ENCODE measurements at regions not wholly inside any gene's neighbourhood (a gene's known extent, or its start where the extent isn't known, plus 50 kb on each side); places are given as distances from the start of the nearest gene placed in this dataset.

DNA sequence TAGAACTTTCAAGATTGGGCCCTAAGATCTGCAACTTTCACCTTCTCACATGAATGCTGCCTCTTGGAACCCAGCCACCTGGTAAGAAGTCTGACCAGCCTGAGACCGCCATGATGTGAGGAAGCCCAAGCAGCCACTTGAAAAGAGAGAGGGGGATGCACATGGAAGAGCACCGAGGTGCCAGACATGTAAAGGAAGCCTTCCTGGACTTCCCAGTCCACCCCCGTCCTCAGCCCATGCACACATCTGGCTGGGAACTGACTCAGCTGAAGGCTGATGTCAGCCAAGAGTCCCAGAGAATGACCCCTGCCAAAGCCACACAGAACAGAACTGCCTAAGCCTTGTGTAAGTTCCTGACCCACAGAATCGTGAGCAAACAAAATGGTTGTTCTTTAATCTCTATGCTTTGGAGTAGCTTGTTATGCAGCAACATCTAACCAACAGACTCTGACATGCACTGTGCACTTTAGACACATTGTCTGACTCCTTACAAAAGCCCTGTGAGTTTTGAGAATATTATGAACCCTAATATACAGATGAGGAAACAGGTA lies 86.7 kb downstream of the RMI2 start (continued):
- TF ChIP-seq, protein P1, sequence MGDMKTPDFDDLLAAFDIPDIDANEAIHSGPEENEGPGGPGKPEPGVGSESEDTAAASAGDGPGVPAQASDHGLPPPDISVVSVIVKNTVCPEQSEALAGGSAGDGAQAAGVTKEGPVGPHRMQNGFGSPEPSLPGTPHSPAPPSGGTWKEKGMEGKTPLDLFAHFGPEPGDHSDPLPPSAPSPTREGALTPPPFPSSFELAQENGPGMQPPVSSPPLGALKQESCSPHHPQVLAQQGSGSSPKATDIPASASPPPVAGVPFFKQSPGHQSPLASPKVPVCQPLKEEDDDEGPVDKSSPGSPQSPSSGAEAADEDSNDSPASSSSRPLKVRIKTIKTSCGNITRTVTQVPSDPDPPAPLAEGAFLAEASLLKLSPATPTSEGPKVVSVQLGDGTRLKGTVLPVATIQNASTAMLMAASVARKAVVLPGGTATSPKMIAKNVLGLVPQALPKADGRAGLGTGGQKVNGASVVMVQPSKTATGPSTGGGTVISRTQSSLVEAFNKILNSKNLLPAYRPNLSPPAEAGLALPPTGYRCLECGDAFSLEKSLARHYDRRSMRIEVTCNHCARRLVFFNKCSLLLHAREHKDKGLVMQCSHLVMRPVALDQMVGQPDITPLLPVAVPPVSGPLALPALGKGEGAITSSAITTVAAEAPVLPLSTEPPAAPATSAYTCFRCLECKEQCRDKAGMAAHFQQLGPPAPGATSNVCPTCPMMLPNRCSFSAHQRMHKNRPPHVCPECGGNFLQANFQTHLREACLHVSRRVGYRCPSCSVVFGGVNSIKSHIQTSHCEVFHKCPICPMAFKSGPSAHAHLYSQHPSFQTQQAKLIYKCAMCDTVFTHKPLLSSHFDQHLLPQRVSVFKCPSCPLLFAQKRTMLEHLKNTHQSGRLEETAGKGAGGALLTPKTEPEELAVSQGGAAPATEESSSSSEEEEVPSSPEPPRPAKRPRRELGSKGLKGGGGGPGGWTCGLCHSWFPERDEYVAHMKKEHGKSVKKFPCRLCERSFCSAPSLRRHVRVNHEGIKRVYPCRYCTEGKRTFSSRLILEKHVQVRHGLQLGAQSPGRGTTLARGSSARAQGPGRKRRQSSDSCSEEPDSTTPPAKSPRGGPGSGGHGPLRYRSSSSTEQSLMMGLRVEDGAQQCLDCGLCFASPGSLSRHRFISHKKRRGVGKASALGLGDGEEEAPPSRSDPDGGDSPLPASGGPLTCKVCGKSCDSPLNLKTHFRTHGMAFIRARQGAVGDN (CRISPR knock-in tag; IDR thresholded peaks at IDR 0.05): no peak
- TF ChIP-seq YY1 (IDR thresholded peaks at IDR 0.05; ENCODE audit: insufficient read depth, insufficient replicate concordance, low read depth, low read length): peak; percentile 66
- TF ChIP-seq GTF2F1 (IDR thresholded peaks at IDR 0.05; ENCODE audit: low read length): no peak
- TF ChIP-seq, protein P2, sequence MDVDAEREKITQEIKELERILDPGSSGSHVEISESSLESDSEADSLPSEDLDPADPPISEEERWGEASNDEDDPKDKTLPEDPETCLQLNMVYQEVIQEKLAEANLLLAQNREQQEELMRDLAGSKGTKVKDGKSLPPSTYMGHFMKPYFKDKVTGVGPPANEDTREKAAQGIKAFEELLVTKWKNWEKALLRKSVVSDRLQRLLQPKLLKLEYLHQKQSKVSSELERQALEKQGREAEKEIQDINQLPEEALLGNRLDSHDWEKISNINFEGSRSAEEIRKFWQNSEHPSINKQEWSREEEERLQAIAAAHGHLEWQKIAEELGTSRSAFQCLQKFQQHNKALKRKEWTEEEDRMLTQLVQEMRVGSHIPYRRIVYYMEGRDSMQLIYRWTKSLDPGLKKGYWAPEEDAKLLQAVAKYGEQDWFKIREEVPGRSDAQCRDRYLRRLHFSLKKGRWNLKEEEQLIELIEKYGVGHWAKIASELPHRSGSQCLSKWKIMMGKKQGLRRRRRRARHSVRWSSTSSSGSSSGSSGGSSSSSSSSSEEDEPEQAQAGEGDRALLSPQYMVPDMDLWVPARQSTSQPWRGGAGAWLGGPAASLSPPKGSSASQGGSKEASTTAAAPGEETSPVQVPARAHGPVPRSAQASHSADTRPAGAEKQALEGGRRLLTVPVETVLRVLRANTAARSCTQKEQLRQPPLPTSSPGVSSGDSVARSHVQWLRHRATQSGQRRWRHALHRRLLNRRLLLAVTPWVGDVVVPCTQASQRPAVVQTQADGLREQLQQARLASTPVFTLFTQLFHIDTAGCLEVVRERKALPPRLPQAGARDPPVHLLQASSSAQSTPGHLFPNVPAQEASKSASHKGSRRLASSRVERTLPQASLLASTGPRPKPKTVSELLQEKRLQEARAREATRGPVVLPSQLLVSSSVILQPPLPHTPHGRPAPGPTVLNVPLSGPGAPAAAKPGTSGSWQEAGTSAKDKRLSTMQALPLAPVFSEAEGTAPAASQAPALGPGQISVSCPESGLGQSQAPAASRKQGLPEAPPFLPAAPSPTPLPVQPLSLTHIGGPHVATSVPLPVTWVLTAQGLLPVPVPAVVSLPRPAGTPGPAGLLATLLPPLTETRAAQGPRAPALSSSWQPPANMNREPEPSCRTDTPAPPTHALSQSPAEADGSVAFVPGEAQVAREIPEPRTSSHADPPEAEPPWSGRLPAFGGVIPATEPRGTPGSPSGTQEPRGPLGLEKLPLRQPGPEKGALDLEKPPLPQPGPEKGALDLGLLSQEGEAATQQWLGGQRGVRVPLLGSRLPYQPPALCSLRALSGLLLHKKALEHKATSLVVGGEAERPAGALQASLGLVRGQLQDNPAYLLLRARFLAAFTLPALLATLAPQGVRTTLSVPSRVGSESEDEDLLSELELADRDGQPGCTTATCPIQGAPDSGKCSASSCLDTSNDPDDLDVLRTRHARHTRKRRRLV (CRISPR knock-in tag; IDR thresholded peaks at IDR 0.05): no peak
- no peak for TF ChIP-seq SP140L (CRISPR knock-in tag; IDR thresholded peaks at IDR 0.05; ENCODE audit: borderline replicate concordance)
- TF ChIP-seq NFYC (CRISPR knock-in tag; IDR thresholded peaks at IDR 0.05): no peak
- TF ChIP-seq XRCC5 (optimal IDR thresholded peaks at IDR 0.05; ENCODE audit: low read length): peak; percentile 56
- TF ChIP-seq, protein P3, sequence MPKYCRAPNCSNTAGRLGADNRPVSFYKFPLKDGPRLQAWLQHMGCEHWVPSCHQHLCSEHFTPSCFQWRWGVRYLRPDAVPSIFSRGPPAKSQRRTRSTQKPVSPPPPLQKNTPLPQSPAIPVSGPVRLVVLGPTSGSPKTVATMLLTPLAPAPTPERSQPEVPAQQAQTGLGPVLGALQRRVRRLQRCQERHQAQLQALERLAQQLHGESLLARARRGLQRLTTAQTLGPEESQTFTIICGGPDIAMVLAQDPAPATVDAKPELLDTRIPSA (CRISPR knock-in tag; IDR thresholded peaks at IDR 0.05; ENCODE audit: borderline replicate concordance): no peak
- TF ChIP-seq, protein P4, sequence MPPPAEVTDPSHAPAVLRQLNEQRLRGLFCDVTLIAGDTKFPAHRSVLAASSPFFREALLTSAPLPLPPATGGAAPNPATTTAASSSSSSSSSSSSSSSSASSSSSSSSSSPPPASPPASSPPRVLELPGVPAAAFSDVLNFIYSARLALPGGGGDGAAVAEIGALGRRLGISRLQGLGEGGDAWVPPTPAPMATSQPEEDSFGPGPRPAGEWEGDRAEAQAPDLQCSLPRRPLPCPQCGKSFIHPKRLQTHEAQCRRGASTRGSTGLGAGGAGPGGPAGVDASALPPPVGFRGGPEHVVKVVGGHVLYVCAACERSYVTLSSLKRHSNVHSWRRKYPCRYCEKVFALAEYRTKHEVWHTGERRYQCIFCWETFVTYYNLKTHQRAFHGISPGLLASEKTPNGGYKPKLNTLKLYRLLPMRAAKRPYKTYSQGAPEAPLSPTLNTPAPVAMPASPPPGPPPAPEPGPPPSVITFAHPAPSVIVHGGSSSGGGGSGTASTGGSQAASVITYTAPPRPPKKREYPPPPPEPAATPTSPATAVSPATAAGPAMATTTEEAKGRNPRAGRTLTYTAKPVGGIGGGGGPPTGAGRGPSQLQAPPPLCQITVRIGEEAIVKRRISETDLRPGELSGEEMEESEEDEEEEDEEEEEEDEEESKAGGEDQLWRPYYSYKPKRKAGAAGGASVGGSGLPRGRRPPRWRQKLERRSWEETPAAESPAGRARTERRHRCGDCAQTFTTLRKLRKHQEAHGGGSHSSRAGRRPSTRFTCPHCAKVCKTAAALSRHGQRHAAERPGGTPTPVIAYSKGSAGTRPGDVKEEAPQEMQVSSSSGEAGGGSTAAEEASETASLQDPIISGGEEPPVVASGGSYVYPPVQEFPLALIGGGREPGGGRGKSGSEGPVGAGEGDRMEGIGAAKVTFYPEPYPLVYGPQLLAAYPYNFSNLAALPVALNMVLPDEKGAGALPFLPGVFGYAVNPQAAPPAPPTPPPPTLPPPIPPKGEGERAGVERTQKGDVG (CRISPR knock-in tag; IDR thresholded peaks at IDR 0.05; ENCODE audit: borderline replicate concordance): no peak
- TF ChIP-seq CEBPB (IDR thresholded peaks at IDR 0.05; ENCODE audit: borderline replicate concordance, low read depth, low read length): peak; percentile 48; the same call in 1 of the 2 replicates
- TF ChIP-seq, protein P5, sequence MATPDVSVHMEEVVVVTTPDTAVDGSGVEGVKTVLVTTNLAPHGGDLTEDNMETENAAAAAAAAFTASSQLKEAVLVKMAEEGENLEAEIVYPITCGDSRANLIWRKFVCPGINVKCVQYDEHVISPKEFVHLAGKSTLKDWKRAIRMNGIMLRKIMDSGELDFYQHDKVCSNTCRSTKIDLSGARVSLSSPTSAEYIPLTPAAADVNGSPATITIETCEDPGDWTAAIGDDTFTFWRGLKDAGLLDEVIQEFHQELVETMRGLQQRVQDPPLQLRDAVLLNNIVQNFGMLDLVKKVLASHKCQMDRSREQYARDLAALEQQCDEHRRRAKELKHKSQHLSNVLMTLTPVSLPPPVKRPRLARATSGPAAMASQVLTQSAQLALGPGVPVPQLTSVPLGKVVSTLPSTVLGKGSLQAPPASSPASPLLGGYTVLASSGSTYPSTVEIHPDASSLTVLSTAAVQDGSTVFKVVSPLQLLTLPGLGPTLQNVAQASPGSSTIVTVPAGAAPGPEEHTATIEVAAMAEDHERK (CRISPR knock-in tag; IDR thresholded peaks at IDR 0.05; ENCODE audit: low read depth): no peak
- TF ChIP-seq CEBPG (CRISPR knock-in tag; IDR thresholded peaks at IDR 0.05): peak; percentile 63

All from HepG2 (cell line).